ENCODE measurements at regions not wholly inside any gene's neighbourhood (a gene's known extent, or its start where the extent isn't known, plus 50 kb on each side); places are given as distances from the start of the nearest gene placed in this dataset.

DNA sequence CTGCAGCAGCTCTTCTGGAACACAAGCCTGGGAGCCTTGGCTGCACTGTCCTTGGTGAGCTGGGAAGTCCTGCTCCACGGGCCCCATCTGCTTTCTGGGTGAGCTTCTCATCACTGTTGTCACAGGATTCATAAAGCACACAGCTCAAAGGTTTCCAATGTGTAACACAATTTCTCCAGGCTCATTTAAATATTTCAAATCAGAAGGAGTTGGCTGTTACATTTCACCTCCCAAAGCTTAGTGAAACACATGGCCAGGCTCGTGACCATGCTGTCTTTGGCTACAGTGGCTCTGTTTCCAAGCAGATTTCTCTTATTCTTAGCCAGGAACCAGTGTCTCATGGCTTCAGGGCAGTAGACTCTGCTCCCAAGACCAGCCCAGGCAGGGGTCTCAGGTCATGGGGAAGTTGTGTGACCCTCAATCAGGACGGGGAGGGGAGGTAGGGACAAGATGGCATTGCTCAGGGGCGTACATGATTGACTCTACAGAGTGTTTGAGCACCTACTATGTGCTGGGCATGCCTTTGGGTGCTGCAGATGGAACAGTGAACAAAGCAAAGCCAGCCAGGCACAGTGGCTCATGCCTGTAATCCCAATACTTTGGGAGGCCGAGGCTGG lies 353.0 kb downstream of the NPHP4 start:
- ChIA-PET RAD21 (ENCODE audit: low non-redundant PET in 1 of 2, low total read pairs in 2 of 2, uncharacterized antibody in 2 of 2, unreplicated experiment in 2 of 2) (no interaction called here), CTCF (interaction anchor here (0.8 to 5.8 kb wide), 2 partner anchors 106 to 353 kb away, joined by 3 to 25 read pairs; no protein-coding TSS in a partner anchor), POLR2A (no interaction called here)
- H3K27ac ChIP-seq (ENCODE audit: low read depth, low read length), result no peak overlapping the region
- no peak overlapping the region for H3K9ac ChIP-seq (ENCODE audit: low read length)
- no peaks in the 10 kb centered on the region for H4K20me1 ChIP-seq (ENCODE audit: insufficient read depth)
- no peaks in the 10 kb centered on the region for H3K9me3 ChIP-seq (ENCODE audit: control insufficient read depth in 1 of 2, insufficient read depth in 1 of 2, low read depth in 1 of 2, low read length in 2 of 2)
- no peak for ATAC-seq
- TF ChIP-seq, protein P1, sequence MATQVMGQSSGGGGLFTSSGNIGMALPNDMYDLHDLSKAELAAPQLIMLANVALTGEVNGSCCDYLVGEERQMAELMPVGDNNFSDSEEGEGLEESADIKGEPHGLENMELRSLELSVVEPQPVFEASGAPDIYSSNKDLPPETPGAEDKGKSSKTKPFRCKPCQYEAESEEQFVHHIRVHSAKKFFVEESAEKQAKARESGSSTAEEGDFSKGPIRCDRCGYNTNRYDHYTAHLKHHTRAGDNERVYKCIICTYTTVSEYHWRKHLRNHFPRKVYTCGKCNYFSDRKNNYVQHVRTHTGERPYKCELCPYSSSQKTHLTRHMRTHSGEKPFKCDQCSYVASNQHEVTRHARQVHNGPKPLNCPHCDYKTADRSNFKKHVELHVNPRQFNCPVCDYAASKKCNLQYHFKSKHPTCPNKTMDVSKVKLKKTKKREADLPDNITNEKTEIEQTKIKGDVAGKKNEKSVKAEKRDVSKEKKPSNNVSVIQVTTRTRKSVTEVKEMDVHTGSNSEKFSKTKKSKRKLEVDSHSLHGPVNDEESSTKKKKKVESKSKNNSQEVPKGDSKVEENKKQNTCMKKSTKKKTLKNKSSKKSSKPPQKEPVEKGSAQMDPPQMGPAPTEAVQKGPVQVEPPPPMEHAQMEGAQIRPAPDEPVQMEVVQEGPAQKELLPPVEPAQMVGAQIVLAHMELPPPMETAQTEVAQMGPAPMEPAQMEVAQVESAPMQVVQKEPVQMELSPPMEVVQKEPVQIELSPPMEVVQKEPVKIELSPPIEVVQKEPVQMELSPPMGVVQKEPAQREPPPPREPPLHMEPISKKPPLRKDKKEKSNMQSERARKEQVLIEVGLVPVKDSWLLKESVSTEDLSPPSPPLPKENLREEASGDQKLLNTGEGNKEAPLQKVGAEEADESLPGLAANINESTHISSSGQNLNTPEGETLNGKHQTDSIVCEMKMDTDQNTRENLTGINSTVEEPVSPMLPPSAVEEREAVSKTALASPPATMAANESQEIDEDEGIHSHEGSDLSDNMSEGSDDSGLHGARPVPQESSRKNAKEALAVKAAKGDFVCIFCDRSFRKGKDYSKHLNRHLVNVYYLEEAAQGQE (IDR thresholded peaks at IDR 0.05; ENCODE audit: low read depth), result no peak
- TF ChIP-seq ZNF274 (IDR thresholded peaks at IDR 0.05; ENCODE audit: low read depth, low read length) (no peak), SIN3A (IDR thresholded peaks at IDR 0.05; ENCODE audit: low read depth) (no peak), JUND (IDR thresholded peaks at IDR 0.05) (no peak), SP1 (IDR thresholded peaks at IDR 0.05; ENCODE audit: low read depth) (no peak), ZFX (IDR thresholded peaks at IDR 0.05) (no peak), FOSL1 (IDR thresholded peaks at IDR 0.05; ENCODE audit: low read depth) (no peak), ELF1 (IDR thresholded peaks at IDR 0.05; ENCODE audit: borderline replicate concordance, low read depth) (no peak), YY1 (IDR thresholded peaks at IDR 0.05; ENCODE audit: extremely low read depth, insufficient replicate concordance, low read depth, low read length) (no peak), TCF7L2 (IDR thresholded peaks at IDR 0.05; ENCODE audit: borderline replicate concordance, extremely low read depth, insufficient read depth, insufficient read length) (no peak)
- TF ChIP-seq, protein P2, sequence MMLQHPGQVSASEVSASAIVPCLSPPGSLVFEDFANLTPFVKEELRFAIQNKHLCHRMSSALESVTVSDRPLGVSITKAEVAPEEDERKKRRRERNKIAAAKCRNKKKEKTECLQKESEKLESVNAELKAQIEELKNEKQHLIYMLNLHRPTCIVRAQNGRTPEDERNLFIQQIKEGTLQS (IDR thresholded peaks at IDR 0.05), result no peak
- H3K4me2 ChIP-seq (ENCODE audit: low read length), result no peak overlapping the region
- DNase-seq (ENCODE audit: low read depth, low spot score), result no peak
- H3K27me3 ChIP-seq (ENCODE audit: insufficient read depth, low read length), result peaks cover 40% of the 10 kb centered on the region
- intact Hi-C loops (cut with micrococcal nuclease), result no loop called here
- H3K4me1 ChIP-seq (ENCODE audit: control insufficient read depth in 1 of 2, insufficient read depth in 2 of 2, low read length in 2 of 2), result no peaks in the 10 kb centered on the region
- H3K9me2 ChIP-seq (ENCODE audit: insufficient read depth), result no peaks in the 10 kb centered on the region
- H3K4me3 ChIP-seq (replicated peaks in 1 of 2; ENCODE audit: low read depth in 1 of 2, low read length in 2 of 2), result no peak overlapping the region
- no TSS peak for BruUV-seq (replicated peaks)
- no peaks in the 10 kb centered on the region for H3K79me2 ChIP-seq (ENCODE audit: insufficient read depth, low read length)
- H2AFZ ChIP-seq (ENCODE audit: low read depth, low read length, poor library complexity, severe bottlenecking), result no peak overlapping the region
- no peaks in the 10 kb centered on the region for H3K36me3 ChIP-seq (ENCODE audit: control insufficient read depth in 1 of 2, insufficient read depth in 2 of 2, low read length in 2 of 2)

All from HCT116 (cell line).